HG02642 (cell line): ENCODE measurements at regions not wholly inside any gene's neighbourhood (a gene's known extent, or its start where the extent isn't known, plus 50 kb on each side); places are given as distances from the start of the nearest gene placed in this dataset.
"Not testable (repeated sequence)": the region's sequence is repeated elsewhere in the genome, so short reads cannot be mapped to it uniquely, and the experiment has no call there.

Experiments used
- ATAC-seq: cut with Tn5 transposase; IDR thresholded peaks from one replicate; pipeline ENCODE4 v1.9.1; 2021; ENCODE audit warnings: mild to moderate bottlenecking; ENCODE audit not compliant: unreplicated experiment, poor library complexity

DNA sequence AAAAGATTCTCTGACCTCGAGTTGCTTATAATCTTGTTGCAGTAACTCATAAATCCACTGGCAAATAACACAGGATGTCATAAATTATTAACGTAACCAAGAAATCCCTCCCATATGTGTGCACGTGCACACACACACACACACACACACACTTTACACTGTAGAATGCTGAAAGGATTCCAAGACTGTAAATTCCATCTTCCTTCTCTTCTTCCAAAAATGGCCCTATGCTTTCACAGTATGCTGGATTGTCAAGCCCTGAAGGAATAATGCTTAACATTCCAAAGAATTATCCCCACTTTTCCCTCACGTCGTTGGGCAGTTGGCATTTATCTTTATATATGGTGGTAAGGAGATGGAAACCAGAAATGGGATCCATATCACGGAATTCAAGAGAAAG is 117.5 kb upstream of the CRIM1 start:
- ATAC-seq: no peak

GRCh38 chr2:36235882-36236281 is 119.7 kb upstream of the CRIM1 start:
- ATAC-seq: no peak

DNA sequence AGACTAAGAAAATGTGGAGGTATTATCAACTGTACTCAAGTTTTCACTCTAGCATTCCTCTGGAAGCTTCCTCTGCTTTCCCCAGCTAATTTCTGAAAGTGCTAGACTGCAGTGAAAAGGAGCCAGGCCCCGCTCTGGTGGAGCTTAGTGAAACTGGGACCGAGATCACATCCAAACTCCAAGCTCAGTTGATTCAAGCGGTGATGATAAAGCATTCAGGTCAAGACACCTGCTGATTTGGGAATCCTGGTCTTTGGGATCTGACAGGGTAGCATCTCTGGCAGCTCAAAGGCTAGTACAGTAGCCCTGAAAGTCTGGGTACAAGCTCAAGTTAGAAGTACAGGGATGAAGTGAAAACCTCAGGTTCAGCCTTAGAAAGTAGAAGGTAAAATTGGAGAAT is 120.2 kb upstream of the CRIM1 start:
- no peak for ATAC-seq

DNA sequence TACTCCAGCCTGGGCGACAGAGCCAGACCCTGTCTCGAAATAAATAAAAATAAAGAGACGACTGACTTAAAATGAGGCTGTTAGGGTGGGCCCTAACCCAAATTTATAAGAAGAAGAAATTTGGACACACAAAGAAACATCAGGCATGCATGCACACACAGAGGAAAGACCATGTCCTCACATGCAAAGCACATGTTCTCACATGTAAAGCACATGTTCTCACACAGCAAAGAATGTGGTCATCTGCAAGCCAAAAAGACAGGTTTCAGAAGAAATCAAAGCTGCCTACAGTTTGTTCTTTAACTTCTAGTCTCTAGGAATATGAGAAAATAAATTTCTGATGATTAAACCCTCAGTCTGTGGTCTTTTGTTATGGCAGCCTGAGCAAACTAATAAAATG is 132.3 kb upstream of the CRIM1 start:
- ATAC-seq: no peak

- ATAC-seq: no peak
Observed at GRCh38 chr2:36222485-36222884, 133.1 kb upstream of the CRIM1 start.

GRCh38 chr2:36214691-36215090 is 140.9 kb upstream of the CRIM1 start:
- no peak for ATAC-seq

DNA sequence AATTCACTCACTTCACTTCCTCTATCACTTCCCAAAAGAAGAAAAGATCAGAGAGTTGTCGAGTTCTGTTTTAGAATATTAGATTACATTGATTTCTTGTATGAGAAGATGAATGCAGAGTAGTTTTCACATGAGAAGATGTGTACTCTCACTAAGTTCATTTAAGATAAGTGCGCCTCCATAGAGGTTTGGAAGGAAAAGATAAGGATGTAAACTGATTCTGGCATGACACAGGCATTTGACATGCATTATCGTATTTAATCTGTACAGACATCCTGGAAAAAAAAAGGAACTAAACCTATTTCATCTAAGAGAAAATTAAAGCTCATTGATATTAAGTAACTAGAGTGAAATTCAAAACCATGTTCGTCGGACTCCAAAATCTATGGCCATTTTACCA is 152.2 kb upstream of the CRIM1 start:
- no peak for ATAC-seq

DNA sequence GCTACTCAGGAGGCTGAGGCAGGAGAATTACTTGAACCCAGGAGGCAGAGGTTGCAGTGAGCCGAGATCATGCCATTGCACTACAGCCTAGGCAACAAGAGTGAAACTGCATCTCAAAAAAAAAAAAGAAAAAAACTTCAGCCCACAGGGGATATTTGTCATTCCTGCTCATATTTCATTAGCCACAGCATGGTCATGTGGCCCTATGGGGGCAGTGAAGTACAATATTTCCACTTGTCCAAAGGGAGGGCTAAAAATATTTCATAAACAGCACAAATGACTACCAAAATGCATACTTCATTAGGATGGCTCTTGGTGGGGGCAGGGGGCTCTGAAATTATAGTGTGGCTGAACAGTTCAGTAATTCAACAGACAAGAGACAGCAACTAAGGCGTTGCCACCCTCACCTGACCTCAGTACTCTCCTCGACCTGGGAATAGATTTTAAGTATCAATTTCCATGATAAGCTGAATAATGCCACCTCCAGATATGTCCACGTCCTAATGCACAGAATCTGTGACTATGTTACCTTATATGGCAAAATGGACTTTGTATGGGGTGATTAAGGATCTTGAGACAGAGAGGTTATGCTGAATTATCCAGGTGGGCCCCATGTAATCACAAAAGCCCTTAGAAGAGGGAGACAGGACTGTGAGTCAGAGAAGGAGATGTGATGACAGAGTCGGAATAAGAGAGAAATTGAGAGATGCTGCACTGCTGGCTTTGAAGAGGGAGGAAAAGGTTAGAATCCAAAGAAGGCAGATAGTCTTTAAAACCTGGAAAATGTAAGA is 158.2 kb upstream of the CRIM1 start:
- no peak for ATAC-seq

DNA sequence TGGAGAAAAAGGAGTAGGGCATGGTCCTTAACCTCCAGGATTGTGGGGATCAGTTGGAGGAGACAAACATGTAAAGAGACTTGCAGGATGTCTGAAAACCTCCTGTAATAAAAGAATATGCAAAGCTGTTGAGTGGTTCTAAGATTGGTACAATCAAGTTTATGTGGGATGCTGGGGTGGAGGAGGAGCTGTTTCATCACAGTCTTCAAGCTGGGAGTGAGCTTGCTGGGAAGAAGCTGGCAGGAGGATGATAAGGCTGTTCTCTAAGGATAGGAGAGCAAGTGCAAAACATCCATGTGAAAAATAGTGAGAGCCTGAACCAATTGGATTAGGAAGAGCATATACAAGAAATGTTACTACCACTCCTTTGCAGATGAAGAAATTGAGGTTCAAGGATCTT is 161.9 kb upstream of the CRIM1 start:
- no peak for ATAC-seq

GRCh38 chr2:36192983-36193382 is 162.6 kb upstream of the CRIM1 start:
- no peak for ATAC-seq

DNA sequence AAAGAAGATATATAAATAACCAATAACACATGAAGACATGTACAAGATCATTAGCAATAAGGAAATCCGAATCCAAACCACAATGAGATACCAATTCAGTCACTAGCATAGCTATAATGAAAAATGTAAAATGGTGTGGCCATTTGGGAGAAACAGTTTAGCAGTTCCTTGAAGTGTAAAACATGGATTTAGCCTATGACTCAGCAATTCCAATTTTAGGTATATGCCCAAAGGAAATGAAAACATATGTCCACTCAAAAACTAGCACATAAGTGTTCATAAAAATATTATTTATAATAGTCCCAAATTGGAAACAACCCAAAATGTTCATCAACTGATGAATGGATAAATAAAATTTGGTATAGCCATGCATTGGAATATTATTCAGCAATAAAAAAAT is 165.5 kb upstream of the CRIM1 start:
- ATAC-seq: no peak

GRCh38 chr2:36185624-36186023 is 170.0 kb upstream of the CRIM1 start:
- no peak for ATAC-seq

GRCh38 chr2:36184848-36185247 is 170.7 kb upstream of the CRIM1 start:
- no peak for ATAC-seq

- ATAC-seq: not testable (repeated sequence)
Observed at GRCh38 chr2:36180789-36181482, 174.6 kb upstream of the CRIM1 start.

GRCh38 chr2:36180293-36180692 is 175.3 kb upstream of the CRIM1 start:
- not testable (repeated sequence) for ATAC-seq

GRCh38 chr2:36179668-36180269 is 175.8 kb upstream of the CRIM1 start:
- not testable (repeated sequence) for ATAC-seq

DNA sequence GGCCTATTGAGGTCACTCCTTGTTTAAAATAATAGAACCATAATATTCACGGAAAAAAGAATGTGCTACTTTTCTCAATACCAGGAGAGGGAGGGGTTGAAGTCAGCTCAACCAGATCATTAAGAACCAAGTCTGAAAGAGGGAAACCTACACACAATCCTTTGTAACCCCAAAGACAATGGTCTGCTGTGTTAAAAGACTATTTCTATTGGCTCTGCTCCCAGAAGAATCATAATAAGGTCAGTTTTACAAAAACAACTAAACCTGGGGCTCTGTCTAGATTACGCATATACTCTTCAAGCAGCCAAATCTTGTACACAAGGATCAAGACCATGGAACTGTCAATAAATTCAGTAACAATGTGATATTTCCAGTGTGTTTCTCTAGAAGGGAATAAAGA is 177.2 kb upstream of the CRIM1 start:
- no peak for ATAC-seq

- no peak for ATAC-seq
Observed at GRCh38 chr2:36177282-36177681, 178.3 kb upstream of the CRIM1 start.

DNA sequence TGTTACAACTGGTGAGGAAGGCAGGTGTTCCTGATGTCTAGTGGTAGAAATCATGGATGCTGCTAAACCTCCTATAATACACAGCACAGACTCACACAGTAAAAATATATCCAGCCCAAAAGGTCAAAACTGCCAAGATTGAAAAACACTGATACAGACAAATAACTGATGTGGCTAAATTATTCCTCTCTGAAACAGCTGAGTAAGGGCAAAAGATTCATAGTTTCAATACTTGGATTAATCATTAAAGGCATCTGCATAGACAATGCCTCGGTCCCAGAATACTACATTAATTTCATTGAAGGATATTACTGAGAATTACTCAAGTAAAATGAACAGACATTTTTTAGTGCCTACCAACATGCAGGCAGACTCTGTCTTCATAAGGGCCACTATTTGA is 180.7 kb upstream of the CRIM1 start:
- ATAC-seq: no peak

DNA sequence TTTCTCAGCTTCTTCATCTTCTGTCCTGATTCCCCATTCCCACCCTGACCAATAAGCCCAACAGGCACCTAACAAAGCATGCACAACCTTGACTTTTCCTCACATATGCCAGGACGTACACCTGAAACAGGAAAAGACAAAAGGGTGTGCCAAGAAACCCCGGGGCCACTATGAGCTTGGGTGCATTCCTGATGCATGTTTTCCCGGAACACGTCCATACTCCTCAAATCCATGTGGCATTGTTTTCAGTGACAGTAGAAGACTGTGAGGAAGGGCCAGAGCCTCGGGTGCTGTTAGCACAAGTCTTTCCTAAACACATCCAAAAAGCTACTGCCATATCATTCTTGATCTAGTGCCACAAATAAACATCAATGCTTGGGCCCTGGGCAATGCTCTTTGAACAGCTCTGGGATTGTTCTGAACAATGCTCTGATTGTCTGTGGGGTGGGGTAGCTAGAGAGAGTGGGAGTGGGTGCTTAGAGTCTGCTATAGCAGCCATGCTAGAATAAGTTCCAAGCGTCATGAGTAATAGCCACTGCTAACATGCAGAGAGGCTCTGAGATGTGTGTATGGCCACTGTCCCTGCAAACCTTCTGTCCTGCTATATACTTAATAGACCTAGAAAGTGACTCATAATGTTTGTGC is 181.7 kb upstream of the CRIM1 start:
- ATAC-seq: no peak

GRCh38 chr2:36172824-36173223 is 182.8 kb upstream of the CRIM1 start:
- no peak for ATAC-seq
